ENCODE measurements at regions not wholly inside any gene's neighbourhood (a gene's known extent, or its start where the extent isn't known, plus 50 kb on each side); places are given as distances from the start of the nearest gene placed in this dataset.

- intact Hi-C loops (cut with DNase I): no loop called here
- no peak for DNase-seq
- no peak for ATAC-seq (ENCODE audit: poor library complexity)
Measured at GRCh38 chr7:41187322-41187721, 515.6 kb downstream of the INHBA start.

- intact Hi-C loops (cut with DNase I): no loop called here
- ATAC-seq (ENCODE audit: poor library complexity): no peak
Measured at GRCh38 chr7:41185851-41186250, 517.0 kb downstream of the INHBA start.

GRCh38 chr7:41183741-41184140 lies 519.1 kb downstream of the INHBA start:
- DNase-seq (no peak), ATAC-seq (ENCODE audit: poor library complexity) (no peak)
- intact Hi-C loops (cut with DNase I): no loop called here

More at GRCh38 chr7:41185851-41186250, 517.0 kb downstream of the INHBA start:
- DNase-seq: no peak

GRCh38 chr7:41182782-41183181 lies 520.1 kb downstream of the INHBA start:
- intact Hi-C loops (cut with DNase I): no loop called here
- no peak for DNase-seq
- no peak for ATAC-seq (ENCODE audit: poor library complexity)

GRCh38 chr7:41175435-41175834 lies 527.5 kb downstream of the INHBA start:
- no peak for DNase-seq
- intact Hi-C loops (cut with DNase I): no loop called here
- ATAC-seq (ENCODE audit: poor library complexity): no peak

GRCh38 chr7:41174521-41174920 lies 528.4 kb downstream of the INHBA start:
- DNase-seq (no peak), ATAC-seq (ENCODE audit: poor library complexity) (no peak)
- intact Hi-C loops (cut with DNase I): no loop called here

- intact Hi-C loops (cut with DNase I): no loop called here
- ATAC-seq (ENCODE audit: poor library complexity) (no peak), DNase-seq (no peak)
Measured at GRCh38 chr7:41170466-41170865, 532.4 kb downstream of the INHBA start.

GRCh38 chr7:41169317-41169716 lies 533.6 kb downstream of the INHBA start:
- DNase-seq (no peak), ATAC-seq (ENCODE audit: poor library complexity) (no peak)
- intact Hi-C loops (cut with DNase I): no loop called here

- DNase-seq: no peak
- no peak for ATAC-seq (ENCODE audit: poor library complexity)
- intact Hi-C loops (cut with DNase I): no loop called here
Measured at GRCh38 chr7:41167836-41168235, 535.1 kb downstream of the INHBA start.

GRCh38 chr7:41164440-41164839 lies 538.5 kb downstream of the INHBA start:
- intact Hi-C loops (cut with DNase I): no loop called here
- DNase-seq (no peak), ATAC-seq (ENCODE audit: poor library complexity) (no peak)

- intact Hi-C loops (cut with DNase I): no loop called here
- DNase-seq (no peak), ATAC-seq (ENCODE audit: poor library complexity) (no peak)
Measured at GRCh38 chr7:41163991-41164390, 538.9 kb downstream of the INHBA start.

GRCh38 chr7:41162612-41163011 lies 540.3 kb downstream of the INHBA start:
- intact Hi-C loops (cut with DNase I): no loop called here
- ATAC-seq (ENCODE audit: poor library complexity): no peak
- DNase-seq: no peak

GRCh38 chr7:41161041-41161587 lies 541.8 kb downstream of the INHBA start:
- intact Hi-C loops (cut with DNase I): no loop called here

GRCh38 chr7:41156268-41156667 lies 546.6 kb downstream of the INHBA start:
- no peak for DNase-seq
- no peak for ATAC-seq (ENCODE audit: poor library complexity)
- intact Hi-C loops (cut with DNase I): no loop called here

More at GRCh38 chr7:41161041-41161587, 541.8 kb downstream of the INHBA start:
- ATAC-seq (ENCODE audit: poor library complexity) (no peak), DNase-seq (no peak)

- no peak for DNase-seq
- intact Hi-C loops (cut with DNase I): no loop called here
- no peak for ATAC-seq (ENCODE audit: poor library complexity)
Measured at GRCh38 chr7:41153268-41153667, 549.6 kb downstream of the INHBA start.

- intact Hi-C loops (cut with DNase I): no loop called here
- ATAC-seq (ENCODE audit: poor library complexity) (no peak), DNase-seq (no peak)
Measured at GRCh38 chr7:41152179-41152678, 550.7 kb downstream of the INHBA start.

GRCh38 chr7:41149576-41149975 lies 553.3 kb downstream of the INHBA start:
- ATAC-seq (ENCODE audit: poor library complexity) (no peak), DNase-seq (no peak)
- intact Hi-C loops (cut with DNase I): no loop called here

- DNase-seq (no peak), ATAC-seq (ENCODE audit: poor library complexity) (no peak)
- intact Hi-C loops (cut with DNase I): no loop called here
Measured at GRCh38 chr7:41148521-41148951, 554.4 kb downstream of the INHBA start.

- intact Hi-C loops (cut with DNase I): no loop called here
- no peak for DNase-seq
Measured at GRCh38 chr7:41147606-41148485, 555.0 kb downstream of the INHBA start.

GRCh38 chr7:41146429-41146828 lies 556.5 kb downstream of the INHBA start:
- ATAC-seq (ENCODE audit: poor library complexity) (no peak), DNase-seq (no peak)
- intact Hi-C loops (cut with DNase I): no loop called here

More at GRCh38 chr7:41147606-41148485, 555.0 kb downstream of the INHBA start:
- ATAC-seq (ENCODE audit: poor library complexity): no peak

Data from Right ventricle myocardium superior (tissue), 1 donor.